Dermis blood vessel endothelial cell (primary cell): ENCODE measurements at regions not wholly inside any gene's neighbourhood (a gene's known extent, or its start where the extent isn't known, plus 50 kb on each side); places are given as distances from the start of the nearest gene placed in this dataset.
A peak's percentile ranks its signal among the peaks of the same experiment; 100 is the strongest.
"Not testable (repeated sequence)": the region's sequence is repeated elsewhere in the genome, so short reads cannot be mapped to it uniquely, and the experiment has no call there.

Source experiments
- DNase-seq: peaks from one replicate; pipeline ENCODE4 v3.0.0; 2010

- DNase-seq, result no peak
These were observed 112.0 kb downstream of the UTRN start for GRCh38 chr6:144397141-144397540.

- DNase-seq, result no peak
These were observed 115.2 kb downstream of the UTRN start for GRCh38 chr6:144400321-144400720.

GRCh38 chr6:144401736-144402733 is 116.9 kb downstream of the UTRN start:
- no peak for DNase-seq

- DNase-seq, result no peak
These were observed 117.6 kb downstream of the UTRN start for GRCh38 chr6:144402750-144403149.

- peak; percentile 20 for DNase-seq
These were observed 120.0 kb downstream of the UTRN start for GRCh38 chr6:144405163-144405562.

GRCh38 chr6:144406796-144407195 is 121.7 kb downstream of the UTRN start:
- DNase-seq, result peak; percentile 54

GRCh38 chr6:144408161-144408560 is 123.0 kb downstream of the UTRN start:
- DNase-seq, result no peak

GRCh38 chr6:144410059-144410458 is 124.9 kb downstream of the UTRN start:
- DNase-seq, result no peak

GRCh38 chr6:144410574-144410973 is 125.4 kb downstream of the UTRN start:
- not testable (repeated sequence) for DNase-seq

- DNase-seq, result no peak
These were observed 126.5 kb downstream of the UTRN start for GRCh38 chr6:144411531-144412165.

GRCh38 chr6:144413418-144413817 is 128.3 kb downstream of the UTRN start:
- peak; percentile 11 for DNase-seq

- DNase-seq, result peak; percentile 52
These were observed 129.9 kb downstream of the UTRN start for GRCh38 chr6:144415014-144415413.

GRCh38 chr6:144415835-144416237 is 130.7 kb downstream of the UTRN start:
- peak; percentile 87 for DNase-seq

- no peak for DNase-seq
These were observed 131.1 kb downstream of the UTRN start for GRCh38 chr6:144416244-144416643.

GRCh38 chr6:144416773-144417172 is 131.6 kb downstream of the UTRN start:
- no peak for DNase-seq

GRCh38 chr6:144417681-144418080 is 132.5 kb downstream of the UTRN start:
- DNase-seq, result peak; percentile 48

- peak; percentile 12 for DNase-seq
These were observed 133.9 kb downstream of the UTRN start for GRCh38 chr6:144418959-144419545.

- no peak for DNase-seq
These were observed 138.0 kb downstream of the UTRN start for GRCh38 chr6:144423167-144423566.

GRCh38 chr6:144429753-144430152 is 144.6 kb downstream of the UTRN start:
- no peak for DNase-seq

- DNase-seq, result not testable (repeated sequence)
These were observed 148.3 kb downstream of the UTRN start for GRCh38 chr6:144433446-144433845.

GRCh38 chr6:144434308-144434990 is 149.3 kb downstream of the UTRN start:
- DNase-seq, result peak; percentile 92

GRCh38 chr6:144435602-144436426 is 150.7 kb downstream of the UTRN start:
- DNase-seq, result no peak
